WTC11 (cell line): ENCODE measurements at regions not wholly inside any gene's neighbourhood (a gene's known extent, or its start where the extent isn't known, plus 50 kb on each side); places are given as distances from the start of the nearest gene placed in this dataset.

ENCODE experiments used
- ATAC-seq: fragments of 200-7000 bp; cut with Tn5 transposase; 2 replicates; pipeline ENCODE4 v1.10.0; 2021; ENCODE audit warnings: mild to moderate bottlenecking, moderate library complexity
- CTCF ChIA-PET: fragments of 300-600 bp; sonication (Branson Sonifier 250); formaldehyde crosslinking; loops from one replicate; lab custom pipeline; 2021; ENCODE audit warnings: antibody characterized with exemption; lab: Charles Lee
- POLR2A ChIA-PET: fragments of 350-600 bp; sonication (Branson Sonifier 250); formaldehyde crosslinking; loops from one replicate; lab custom pipeline; 2021; ENCODE audit warnings: antibody characterized with exemption; lab: Charles Lee
- DNase-seq: peaks from one replicate; pipeline ENCODE4 v3.0.0; 2021; ENCODE audit warnings: low spot score
- H3K27ac Mint-ChIP-seq: 2 replicates; pipeline ENCODE4 v1.8.0; 2021; ENCODE audit warnings: mixed read lengths
- H3K27me3 Mint-ChIP-seq: 2 replicates; pipeline ENCODE4 v1.8.0; 2021; ENCODE audit warnings: low read depth, mild to moderate bottlenecking, moderate library complexity, mixed read lengths
- H3K36me3 Mint-ChIP-seq: 2 replicates; pipeline ENCODE4 v1.8.0; 2021; ENCODE audit warnings: mixed read lengths
- H3K4me1 Mint-ChIP-seq: 2 replicates; pipeline ENCODE4 v1.8.0; 2022; ENCODE audit warnings: mixed read lengths
- H3K4me3 Mint-ChIP-seq: 2 replicates; pipeline ENCODE4 v1.8.0; 2021; ENCODE audit warnings: mild to moderate bottlenecking, moderate library complexity, mixed read lengths
- H3K9me3 Mint-ChIP-seq: 2 replicates; pipeline ENCODE4 v1.8.0; 2021; ENCODE audit warnings: mixed read lengths
- AFF4 ChIP-seq: sonication (generic); formaldehyde crosslinking; IDR thresholded peaks from 2 replicates; pipeline ENCODE4 v1.8.1; 2023; ENCODE audit warnings: mild to moderate bottlenecking, missing genetic modification reagents, borderline replicate concordance
- CREB1 ChIP-seq: sonication (generic); formaldehyde crosslinking; IDR thresholded peaks from 2 replicates; pipeline ENCODE4 v1.8.0; 2023; ENCODE audit warnings: mild to moderate bottlenecking, missing genetic modification reagents
- E2F1 ChIP-seq: sonication (generic); formaldehyde crosslinking; IDR thresholded peaks from 2 replicates; pipeline ENCODE4 v1.8.0; 2022; ENCODE audit warnings: mild to moderate bottlenecking, missing genetic modification reagents
- HMGXB4 ChIP-seq: sonication (generic); formaldehyde crosslinking; IDR thresholded peaks from 2 replicates; pipeline ENCODE4 v1.8.1; 2023; ENCODE audit warnings: mild to moderate bottlenecking, moderate library complexity, missing genetic modification reagents
- MAX ChIP-seq: sonication (generic); formaldehyde crosslinking; IDR thresholded peaks from 2 replicates; pipeline ENCODE4 v1.8.0; 2022; ENCODE audit warnings: mild to moderate bottlenecking, missing genetic modification reagents
- MXD4 ChIP-seq: fragments of 250-450 bp; sonication (Bioruptor Pico); IDR thresholded peaks from 2 replicates; pipeline ENCODE4 v1.8.0; 2021; ENCODE audit warnings: mild to moderate bottlenecking, moderate library complexity, borderline replicate concordance
- NFATC4 ChIP-seq: fragments of 250-450 bp; sonication (Bioruptor Pico); IDR thresholded peaks from 2 replicates; pipeline ENCODE4 v1.9.0; 2021; ENCODE audit warnings: mild to moderate bottlenecking
- NFE2L1 ChIP-seq: sonication (generic); formaldehyde crosslinking; IDR thresholded peaks from 2 replicates; pipeline ENCODE4 v1.8.1; 2023; ENCODE audit warnings: missing genetic modification reagents
- NFYB ChIP-seq: sonication (generic); formaldehyde crosslinking; conservative IDR thresholded peaks from 2 replicates; pipeline ENCODE4 v1.8.0; 2022; ENCODE audit warnings: low read depth, missing genetic modification reagents
- SP1 ChIP-seq: sonication (generic); formaldehyde crosslinking; conservative IDR thresholded peaks from 2 replicates; pipeline ENCODE4 v1.8.1; 2022; ENCODE audit warnings: missing genetic modification reagents
- ZNF121 ChIP-seq: sonication (generic); formaldehyde crosslinking; IDR thresholded peaks from 2 replicates; pipeline ENCODE4 v1.8.0; 2023; ENCODE audit warnings: missing genetic modification reagents
- ZNF138 ChIP-seq: sonication (generic); formaldehyde crosslinking; conservative IDR thresholded peaks from 2 replicates; pipeline ENCODE4 v1.8.1; 2022; ENCODE audit warnings: mild to moderate bottlenecking, moderate library complexity, missing genetic modification reagents
- ZNF416 ChIP-seq: fragments of 250-450 bp; sonication (Bioruptor Pico); IDR thresholded peaks from 2 replicates; pipeline ENCODE4 v1.9.0; 2021; ENCODE audit warnings: mild to moderate bottlenecking, inconsistent platforms
- ZNF671 ChIP-seq: fragments of 250-450 bp; sonication (Bioruptor Pico); IDR thresholded peaks from 2 replicates; pipeline ENCODE4 v1.8.0; 2021; ENCODE audit warnings: mild to moderate bottlenecking
- TF ChIP-seq, protein P1 (sequence below): fragments of 250-450 bp; sonication (Bioruptor Pico); IDR thresholded peaks from 2 replicates; pipeline ENCODE4 v1.9.0; 2021; ENCODE audit warnings: moderate library complexity, mild to moderate bottlenecking, inconsistent platforms, borderline replicate concordance
- TF ChIP-seq, protein P2 (sequence below): sonication (generic); formaldehyde crosslinking; IDR thresholded peaks from 2 replicates; pipeline ENCODE4 v1.8.1; 2022; ENCODE audit warnings: low read depth, mild to moderate bottlenecking, moderate library complexity, missing genetic modification reagents, borderline replicate concordance
- TF ChIP-seq, protein P3 (sequence below): sonication (generic); formaldehyde crosslinking; IDR thresholded peaks from 2 replicates; pipeline ENCODE4 v1.8.1; 2022; ENCODE audit warnings: low read depth, missing genetic modification reagents, borderline replicate concordance
- TF ChIP-seq, protein P4 (sequence below): sonication (generic); formaldehyde crosslinking; IDR thresholded peaks from 2 replicates; pipeline ENCODE4 v1.8.1; 2023; ENCODE audit warnings: mild to moderate bottlenecking, missing genetic modification reagents

DNA sequence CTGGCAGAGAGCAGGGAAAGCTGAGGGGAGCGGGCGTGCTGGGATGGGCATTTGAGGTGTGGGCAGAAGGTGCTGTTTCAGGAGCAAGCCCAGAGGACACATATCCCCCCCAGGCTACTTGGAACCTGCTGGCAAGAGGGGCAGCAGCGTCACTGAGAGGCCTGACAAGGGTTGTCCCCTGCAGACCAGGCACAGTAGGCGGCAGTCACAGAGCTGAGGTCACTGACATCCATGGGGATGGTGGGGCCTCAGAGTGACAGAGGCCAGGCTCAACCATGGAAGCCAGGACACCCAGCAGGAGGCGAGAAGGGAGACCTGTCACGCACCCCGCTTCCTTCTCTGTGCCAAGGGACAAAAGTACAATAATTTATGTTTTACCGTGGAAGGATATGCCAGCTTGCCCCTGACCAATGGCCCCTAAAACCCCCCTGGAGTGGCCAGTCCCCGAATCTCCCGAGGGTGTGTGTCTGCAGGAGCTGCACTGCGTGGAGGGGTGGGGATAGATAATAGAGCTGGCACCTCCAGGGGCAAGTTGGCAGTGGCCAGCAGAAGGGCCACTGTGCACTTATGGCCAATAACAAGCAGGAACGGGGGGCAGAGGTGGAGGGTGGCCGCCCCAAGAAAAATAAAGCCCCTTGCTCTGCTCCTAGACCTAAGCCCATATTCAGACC lies 86.3 kb upstream of the SLC66A3 start:
- ChIA-PET CTCF (no interaction called here), POLR2A (no interaction called here)
- no peaks in the 10 kb centered on the region for H3K27me3 Mint-ChIP-seq
- H3K9me3 Mint-ChIP-seq, result peaks cover 4% of the 10 kb centered on the region
- H3K36me3 Mint-ChIP-seq, result no peaks in the 10 kb centered on the region
- no peak overlapping the region for H3K27ac Mint-ChIP-seq
- TF ChIP-seq NFE2L1 (no peak), ZNF138 (CRISPR knock-in tag) (no peak), AFF4 (no peak), NFYB (no peak), MXD4 (CRISPR knock-in tag) (no peak), ZNF416 (CRISPR knock-in tag) (no peak)
- TF ChIP-seq, protein P1, sequence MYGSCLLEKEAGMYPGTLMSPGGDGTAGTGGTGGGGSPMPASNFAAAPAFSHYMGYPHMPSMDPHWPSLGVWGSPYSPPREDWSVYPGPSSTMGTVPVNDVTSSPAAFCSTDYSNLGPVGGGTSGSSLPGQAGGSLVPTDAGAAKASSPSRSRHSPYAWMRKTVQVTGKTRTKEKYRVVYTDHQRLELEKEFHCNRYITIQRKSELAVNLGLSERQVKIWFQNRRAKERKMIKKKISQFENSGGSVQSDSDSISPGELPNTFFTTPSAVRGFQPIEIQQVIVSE (CRISPR knock-in tag), result no peak
- TF ChIP-seq, protein P2, sequence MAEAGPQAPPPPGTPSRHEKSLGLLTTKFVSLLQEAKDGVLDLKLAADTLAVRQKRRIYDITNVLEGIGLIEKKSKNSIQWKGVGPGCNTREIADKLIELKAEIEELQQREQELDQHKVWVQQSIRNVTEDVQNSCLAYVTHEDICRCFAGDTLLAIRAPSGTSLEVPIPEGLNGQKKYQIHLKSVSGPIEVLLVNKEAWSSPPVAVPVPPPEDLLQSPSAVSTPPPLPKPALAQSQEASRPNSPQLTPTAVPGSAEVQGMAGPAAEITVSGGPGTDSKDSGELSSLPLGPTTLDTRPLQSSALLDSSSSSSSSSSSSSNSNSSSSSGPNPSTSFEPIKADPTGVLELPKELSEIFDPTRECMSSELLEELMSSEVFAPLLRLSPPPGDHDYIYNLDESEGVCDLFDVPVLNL, result no peak
- DNase-seq, result no peak
- H3K4me3 Mint-ChIP-seq, result no peak overlapping the region
- H3K4me1 Mint-ChIP-seq, result peaks cover 28% of the 10 kb centered on the region
- ATAC-seq, result no peak

DNA sequence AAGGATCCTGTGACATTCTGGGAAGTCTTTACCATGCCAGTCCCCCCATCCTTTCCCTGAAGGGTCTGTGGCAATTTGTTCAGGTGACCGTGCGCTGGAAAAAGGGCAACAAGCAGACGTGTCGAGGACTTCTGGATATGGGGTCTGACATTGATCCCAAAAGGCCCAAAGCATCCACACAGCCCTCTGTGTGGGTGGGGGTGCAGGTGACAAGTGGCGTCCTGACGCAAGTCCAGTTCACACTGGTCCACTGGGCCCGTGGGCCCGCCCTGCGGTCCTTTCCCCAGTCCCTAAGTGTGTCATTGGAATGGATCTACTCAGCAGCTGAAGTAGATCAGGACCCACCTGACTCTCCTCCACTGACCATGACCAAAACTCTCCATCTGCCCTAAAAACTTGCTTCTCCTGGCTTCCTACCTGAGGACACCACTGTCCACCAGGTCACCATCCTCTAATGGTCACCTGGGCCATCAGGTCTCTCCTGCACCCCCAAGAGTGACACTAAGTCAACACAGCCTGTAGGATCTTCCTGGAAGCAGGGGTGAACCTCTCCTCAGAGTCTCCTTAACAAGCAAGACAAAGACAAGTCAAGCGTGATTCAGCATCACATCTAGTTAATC lies 85.6 kb upstream of the SLC66A3 start:
- ATAC-seq, result no peak
- DNase-seq, result no peak
- Mint-ChIP-seq H3K36me3 (no peaks in the 10 kb centered on the region), H3K4me3 (no peak overlapping the region), H3K9me3 (peaks cover 4% of the 10 kb centered on the region), H3K27ac (no peak overlapping the region), H3K27me3 (no peaks in the 10 kb centered on the region), H3K4me1 (peaks cover 28% of the 10 kb centered on the region)
- ChIA-PET POLR2A (no interaction called here), CTCF (no interaction called here)
- no peak for TF ChIP-seq ZNF121 (CRISPR knock-in tag)
- TF ChIP-seq ZNF416 (CRISPR knock-in tag), result no peak
- TF ChIP-seq NFE2L1, result no peak
- no peak for TF ChIP-seq ZNF671 (CRISPR knock-in tag)
- no peak for TF ChIP-seq SP1
- TF ChIP-seq, protein P3, sequence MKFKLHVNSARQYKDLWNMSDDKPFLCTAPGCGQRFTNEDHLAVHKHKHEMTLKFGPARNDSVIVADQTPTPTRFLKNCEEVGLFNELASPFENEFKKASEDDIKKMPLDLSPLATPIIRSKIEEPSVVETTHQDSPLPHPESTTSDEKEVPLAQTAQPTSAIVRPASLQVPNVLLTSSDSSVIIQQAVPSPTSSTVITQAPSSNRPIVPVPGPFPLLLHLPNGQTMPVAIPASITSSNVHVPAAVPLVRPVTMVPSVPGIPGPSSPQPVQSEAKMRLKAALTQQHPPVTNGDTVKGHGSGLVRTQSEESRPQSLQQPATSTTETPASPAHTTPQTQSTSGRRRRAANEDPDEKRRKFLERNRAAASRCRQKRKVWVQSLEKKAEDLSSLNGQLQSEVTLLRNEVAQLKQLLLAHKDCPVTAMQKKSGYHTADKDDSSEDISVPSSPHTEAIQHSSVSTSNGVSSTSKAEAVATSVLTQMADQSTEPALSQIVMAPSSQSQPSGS (CRISPR knock-in tag), result no peak
- no peak for TF ChIP-seq AFF4
- TF ChIP-seq E2F1 (CRISPR knock-in tag), result no peak
- TF ChIP-seq HMGXB4 (CRISPR knock-in tag), result no peak
- no peak for TF ChIP-seq CREB1 (CRISPR knock-in tag)
- TF ChIP-seq NFATC4 (CRISPR knock-in tag), result no peak
- TF ChIP-seq MAX (CRISPR knock-in tag), result no peak
- TF ChIP-seq, protein P4, sequence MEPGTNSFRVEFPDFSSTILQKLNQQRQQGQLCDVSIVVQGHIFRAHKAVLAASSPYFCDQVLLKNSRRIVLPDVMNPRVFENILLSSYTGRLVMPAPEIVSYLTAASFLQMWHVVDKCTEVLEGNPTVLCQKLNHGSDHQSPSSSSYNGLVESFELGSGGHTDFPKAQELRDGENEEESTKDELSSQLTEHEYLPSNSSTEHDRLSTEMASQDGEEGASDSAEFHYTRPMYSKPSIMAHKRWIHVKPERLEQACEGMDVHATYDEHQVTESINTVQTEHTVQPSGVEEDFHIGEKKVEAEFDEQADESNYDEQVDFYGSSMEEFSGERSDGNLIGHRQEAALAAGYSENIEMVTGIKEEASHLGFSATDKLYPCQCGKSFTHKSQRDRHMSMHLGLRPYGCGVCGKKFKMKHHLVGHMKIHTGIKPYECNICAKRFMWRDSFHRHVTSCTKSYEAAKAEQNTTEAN (CRISPR knock-in tag), result no peak
